ENCODE measurements at regions not wholly inside any gene's neighbourhood (a gene's known extent, or its start where the extent isn't known, plus 50 kb on each side); places are given as distances from the start of the nearest gene placed in this dataset.

- TF ChIP-seq CTCF (IDR thresholded peaks at IDR 0.05): no peak
- no peak for TF ChIP-seq POLR2AphosphoS5 (IDR thresholded peaks at IDR 0.05)
- no peak for TF ChIP-seq POLR2A (IDR thresholded peaks at IDR 0.05)
- TF ChIP-seq EP300 (IDR thresholded peaks at IDR 0.05): no peak
These were observed 806.1 kb upstream of the MIR17HG start for GRCh38 chr13:90541346-90541745.

Data from sigmoid colon (tissue), 4 donors.